ENCODE measurements at regions not wholly inside any gene's neighbourhood (a gene's known extent, or its start where the extent isn't known, plus 50 kb on each side); places are given as distances from the start of the nearest gene placed in this dataset.
A peak's percentile ranks its signal among the peaks of the same experiment; 100 is the strongest.

DNA sequence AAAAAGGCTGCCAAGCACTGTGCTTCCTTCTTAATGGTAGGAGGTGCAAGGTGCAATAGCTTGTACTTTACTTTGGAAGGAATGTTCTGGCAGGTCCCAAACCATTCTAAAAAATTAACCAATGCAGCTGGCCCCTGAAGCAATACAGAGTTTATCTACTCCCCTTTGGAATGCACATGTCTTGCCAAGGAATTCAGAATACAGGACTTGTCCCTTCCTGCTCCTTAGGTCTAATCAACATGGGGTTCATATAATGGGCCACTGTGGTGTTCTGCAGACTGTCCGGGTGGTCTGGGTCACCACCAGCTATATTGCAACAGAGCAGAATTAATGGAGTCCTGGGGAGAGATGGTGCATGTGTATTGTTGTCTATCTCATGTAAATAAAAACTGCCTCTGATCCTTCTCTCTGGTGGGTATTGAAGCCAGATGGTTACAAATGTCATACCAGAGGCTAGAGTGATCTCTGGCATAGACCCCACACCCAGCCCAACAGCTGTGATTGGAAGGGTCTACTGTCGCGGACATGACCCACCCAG lies 112.8 kb downstream of the RIPK4 start:
- DNase-seq (ENCODE audit: low read depth in 2 of 2): no peak

DNA sequence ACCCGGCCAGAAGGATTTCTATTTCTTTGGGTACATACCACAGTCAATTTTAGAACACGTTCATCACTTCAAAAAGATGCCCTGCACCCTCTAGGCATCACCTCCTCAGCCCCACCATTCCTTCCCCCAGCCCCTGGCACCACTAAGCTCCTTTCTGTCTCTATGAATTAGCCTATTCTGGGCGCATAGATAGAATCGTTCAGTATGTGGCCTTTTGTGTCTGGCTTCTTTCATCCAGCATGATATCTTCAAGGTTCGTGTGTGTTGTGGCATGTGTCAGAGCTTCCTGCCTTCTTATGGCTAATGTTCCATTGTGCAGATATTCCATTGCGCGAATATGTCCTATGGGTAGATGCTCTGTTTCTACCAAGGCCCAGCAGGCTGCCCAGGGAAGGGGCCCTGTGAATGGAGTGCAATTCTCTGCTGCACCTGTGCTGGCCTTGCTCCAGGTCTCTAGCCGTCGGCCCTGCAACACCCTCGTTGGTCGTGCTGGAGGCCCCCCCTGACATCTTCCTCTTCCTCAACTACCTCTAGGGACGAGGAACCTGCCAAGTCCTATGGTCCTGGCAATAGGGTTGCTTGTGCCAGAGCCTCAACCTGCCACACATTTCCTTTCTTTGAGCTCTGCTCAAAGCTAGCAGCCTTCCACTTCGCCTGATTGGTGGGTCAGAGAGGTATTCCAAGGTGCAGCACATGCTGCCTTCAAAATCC lies 113.5 kb downstream of the RIPK4 start:
- peak in 1 of 2 donors; percentile 29 for DNase-seq (ENCODE audit: low read depth in 2 of 2)

DNA sequence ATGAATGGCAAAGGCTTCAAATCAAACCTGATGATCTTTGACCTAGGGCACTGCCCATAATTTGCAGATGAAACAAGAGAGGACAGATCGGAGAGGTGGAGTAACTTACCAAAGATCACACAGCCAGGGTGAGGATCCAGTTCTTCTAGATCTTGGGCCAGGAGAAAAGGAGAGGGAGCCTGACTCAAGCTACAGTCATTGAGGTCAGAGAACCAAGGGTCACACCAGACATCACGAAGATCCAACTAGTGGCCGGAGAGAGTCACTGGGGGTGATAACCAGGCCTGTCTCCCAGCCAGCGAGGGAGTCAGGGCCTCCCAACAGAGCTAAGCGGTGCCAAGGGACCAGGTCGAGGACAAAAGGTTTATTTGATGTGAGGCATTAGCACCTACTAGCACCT lies 115.0 kb downstream of the RIPK4 start:
- DNase-seq (ENCODE audit: low read depth in 2 of 2): no peak

DNA sequence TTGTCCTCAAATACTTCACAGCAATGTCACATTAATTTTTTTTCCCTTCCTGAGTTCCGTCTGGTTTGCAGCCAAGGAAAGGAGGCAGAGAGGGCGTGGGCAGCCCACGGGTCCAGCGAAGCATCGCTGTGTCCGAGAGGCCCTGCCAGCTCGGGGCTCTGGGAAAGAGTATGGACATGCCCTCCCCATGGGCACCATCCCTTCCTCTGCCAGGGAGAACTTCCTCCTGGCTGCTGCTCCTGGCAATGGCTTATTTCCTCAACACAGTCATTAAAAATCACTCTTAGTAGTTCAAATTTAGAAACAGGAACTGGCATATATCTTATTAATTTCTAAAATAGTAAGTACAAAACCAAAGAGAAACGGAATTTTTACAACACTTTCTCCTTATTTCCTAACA lies 115.4 kb downstream of the RIPK4 start:
- DNase-seq (ENCODE audit: low read depth in 2 of 2): no peak

DNA sequence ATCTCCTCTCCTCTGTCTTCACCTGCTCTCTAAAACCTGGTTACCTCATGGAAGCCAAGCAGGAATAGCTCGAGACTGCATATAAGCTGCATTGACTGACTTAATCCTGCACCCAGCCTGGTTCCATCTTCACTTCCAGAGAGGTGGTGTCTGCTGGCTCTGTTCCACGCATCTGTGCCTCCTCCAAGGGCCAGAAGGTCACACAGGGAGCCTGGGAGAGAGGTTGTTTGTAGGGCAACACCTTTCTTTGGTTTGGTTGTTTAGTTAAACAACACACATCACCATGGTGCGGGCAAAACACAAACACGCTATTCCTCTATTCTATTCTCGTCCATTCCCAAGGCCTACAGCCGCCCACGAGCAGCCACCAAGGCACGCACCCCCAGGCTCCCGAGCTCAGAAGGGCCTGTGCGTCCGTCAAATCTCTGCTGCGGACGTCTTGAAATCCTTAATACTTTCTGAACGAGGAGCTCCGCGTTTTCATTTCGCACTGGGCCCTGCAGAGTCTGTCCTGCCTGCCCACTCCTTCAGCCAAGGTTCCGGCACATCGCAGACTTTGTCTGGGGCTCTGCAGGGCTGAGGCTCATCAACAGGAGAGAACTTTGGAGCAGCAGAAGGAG lies 116.2 kb downstream of the RIPK4 start:
- no peak for DNase-seq (ENCODE audit: low read depth in 2 of 2)

DNA sequence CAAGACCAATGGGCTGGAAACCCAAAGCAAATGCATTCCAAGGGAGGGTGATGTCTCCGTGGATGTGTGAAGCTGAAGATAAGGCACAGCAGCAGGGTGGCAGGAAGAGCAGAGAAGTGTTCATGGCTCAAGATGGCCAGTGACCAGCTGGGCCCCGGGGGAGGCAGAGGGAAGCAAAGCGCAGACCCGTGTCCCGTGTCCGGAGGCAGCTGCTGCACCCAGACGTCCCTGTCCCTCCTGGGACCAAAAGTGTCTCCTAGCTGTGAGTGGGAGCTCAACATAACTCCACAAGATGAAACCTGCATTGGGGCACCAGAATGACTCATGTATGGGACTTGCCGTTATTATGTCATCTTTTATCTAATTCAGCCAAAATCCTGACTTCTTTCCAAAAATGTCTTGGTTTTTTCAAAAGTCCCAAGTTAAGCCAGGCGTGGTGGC lies 118.2 kb downstream of the RIPK4 start:
- peak in 1 of 2 donors; percentile 26 for DNase-seq (ENCODE audit: low read depth in 2 of 2)

DNA sequence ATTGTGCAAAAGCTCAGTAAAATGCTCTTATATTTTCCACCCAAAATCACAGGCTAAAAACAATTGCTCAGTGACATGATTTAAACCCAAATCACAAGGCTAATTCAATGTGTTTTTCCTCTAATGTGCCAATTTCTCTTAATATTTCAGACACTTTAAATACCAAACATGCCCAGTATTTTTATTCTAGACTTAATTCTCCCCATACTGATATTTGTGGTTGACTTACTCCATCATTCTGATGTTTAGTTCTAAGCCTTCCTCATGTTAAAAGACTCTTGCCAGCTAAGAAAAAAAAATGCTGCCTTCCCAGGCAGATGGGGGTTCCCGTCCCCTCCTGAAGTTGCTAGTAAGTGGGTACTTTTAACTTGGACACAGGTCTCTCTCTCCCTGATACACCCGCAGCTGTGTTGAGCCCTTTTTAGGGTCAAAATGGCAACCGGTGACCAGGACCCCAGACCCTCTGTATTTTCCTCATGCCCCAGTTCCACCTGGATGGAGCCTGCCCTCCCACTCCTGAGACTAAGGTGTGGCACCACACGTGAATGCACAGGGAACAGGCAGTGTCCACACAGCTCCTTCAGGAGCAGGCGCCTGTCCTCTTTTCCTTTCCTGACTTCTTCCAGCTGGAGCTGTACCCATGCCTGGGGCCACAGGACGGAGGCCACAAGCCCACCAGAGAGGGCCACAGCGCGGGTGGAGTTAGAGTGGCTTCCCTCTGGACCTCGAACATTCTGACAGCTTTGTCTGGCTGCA lies 118.9 kb downstream of the RIPK4 start:
- no peak for DNase-seq (ENCODE audit: low read depth in 2 of 2)

DNA sequence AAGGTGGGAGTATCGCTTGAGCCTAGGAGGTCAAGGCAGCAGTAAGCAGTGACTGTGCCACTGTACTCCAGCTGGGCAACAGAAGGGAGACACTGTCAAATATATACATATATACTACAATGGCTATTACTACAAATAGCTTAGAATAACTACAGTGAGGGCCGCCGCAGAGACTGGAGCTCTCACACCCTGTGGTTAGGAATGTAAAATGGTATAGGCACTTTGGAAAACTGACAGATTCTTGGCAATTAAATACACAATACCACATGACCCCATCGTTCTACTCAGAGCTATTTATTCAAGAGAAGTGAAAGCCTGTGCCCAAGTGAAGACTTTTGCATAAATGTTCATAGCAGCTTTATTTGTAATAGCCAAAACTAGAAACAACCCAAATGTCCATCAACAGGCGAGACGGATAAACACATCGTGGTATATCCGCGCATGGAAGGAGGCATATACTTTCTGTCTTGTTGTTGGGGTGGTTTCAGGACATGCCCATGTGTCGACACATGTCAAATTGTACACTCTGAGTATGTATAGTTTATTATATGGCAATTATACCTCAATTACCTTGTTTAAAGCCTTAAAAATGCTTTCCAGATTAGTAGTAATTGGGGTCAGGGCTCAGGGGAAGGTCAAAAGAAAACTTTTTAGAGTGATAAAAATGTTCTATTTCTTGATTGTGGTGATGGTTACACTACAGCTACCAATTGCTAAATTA lies 123.4 kb downstream of the RIPK4 start:
- no peak for DNase-seq (ENCODE audit: low read depth in 2 of 2)

DNA sequence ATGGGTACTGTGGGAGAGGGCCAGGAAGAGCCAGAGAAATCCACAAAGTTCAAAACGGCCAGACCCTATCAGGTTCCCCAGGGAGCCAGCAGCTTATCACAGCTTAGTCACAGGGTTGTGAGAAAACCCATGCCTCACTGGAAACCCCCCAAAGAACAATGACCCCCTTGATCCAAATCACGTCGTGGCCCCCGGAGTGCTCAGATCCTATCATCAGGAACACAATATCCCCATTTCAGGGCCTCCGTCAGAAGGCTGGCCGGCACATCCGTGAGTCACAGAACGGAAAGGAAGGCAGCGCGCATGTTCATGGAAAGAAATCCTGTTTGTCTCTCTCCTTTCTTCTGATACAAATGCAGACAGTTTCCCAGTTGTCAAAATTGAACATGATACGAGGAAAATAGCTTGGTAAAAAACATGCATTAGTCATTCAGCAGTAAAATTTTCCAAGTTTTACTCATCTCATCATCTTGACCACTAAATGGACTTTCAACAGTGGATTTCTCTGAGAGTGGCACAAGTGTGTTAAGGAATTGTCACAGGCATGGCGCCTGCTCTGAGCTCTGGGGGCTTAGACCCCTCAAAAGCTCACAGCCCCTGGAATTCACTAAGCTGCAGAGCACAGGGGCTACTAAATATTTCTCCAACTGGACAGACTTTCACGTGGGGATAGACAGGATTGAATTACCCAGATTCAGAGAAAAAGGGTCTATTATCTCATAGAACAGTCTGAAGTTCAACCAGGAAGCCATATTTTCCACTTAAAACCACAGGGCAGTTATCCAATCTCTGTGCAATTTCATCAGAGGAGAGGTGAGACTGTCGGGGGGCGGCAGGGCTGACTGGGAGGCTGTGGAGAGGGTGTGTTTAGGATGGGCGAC lies 124.8 kb downstream of the RIPK4 start:
- DNase-seq (ENCODE audit: low read depth in 2 of 2): peak; percentile 71 to 90

DNA sequence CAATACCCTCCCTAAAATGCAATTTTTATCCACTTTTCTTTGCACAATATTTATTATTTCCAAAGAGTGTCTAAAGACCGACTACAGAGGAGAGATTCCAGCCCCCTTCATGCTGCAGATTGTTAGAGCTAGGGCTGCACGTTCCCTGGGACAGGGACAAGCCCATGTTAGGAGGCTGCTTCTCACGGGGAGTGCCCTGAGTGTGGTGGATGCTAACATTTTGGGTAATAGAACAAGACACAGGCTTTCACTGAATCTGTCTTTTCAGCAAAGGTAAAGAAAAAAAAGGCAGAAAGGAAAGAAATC lies 125.4 kb downstream of the RIPK4 start:
- no peak for DNase-seq (ENCODE audit: low read depth in 2 of 2)

DNA sequence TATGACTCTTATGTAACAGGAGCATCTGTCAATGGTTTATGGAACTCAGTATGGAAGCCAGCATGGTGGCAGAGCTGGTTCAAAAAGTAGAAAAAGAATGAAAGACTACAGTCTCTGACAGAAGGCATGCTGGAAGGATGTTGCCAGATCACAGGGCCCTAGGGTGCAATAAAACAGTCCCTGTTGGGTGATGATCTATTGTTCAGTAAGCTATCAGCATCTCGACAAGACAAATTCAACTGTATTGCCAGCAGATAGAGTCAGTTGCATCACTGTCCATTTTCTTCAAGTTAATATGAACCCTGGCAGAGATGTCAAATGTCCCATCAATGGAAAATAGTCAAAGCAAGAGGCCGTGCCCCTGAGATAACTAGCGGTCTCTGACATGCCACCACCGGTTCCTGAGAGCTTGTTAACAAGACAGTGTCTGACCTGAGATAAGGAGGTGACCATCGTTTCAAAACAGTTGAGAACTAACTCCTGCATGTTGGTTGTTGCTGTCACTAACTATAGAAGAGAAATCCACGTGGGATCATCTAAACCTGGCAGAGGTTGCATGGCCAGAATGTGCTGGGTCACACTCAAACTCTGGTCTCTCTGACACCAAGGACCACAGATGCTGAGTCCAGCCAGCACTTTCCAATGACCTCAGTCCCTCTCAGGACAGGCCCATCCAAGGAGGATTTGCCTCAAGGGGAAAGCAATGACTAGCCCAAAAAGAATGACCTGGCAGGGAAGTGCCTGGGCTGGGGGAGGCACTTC lies 125.9 kb downstream of the RIPK4 start:
- DNase-seq (ENCODE audit: low read depth in 2 of 2): no peak

DNA sequence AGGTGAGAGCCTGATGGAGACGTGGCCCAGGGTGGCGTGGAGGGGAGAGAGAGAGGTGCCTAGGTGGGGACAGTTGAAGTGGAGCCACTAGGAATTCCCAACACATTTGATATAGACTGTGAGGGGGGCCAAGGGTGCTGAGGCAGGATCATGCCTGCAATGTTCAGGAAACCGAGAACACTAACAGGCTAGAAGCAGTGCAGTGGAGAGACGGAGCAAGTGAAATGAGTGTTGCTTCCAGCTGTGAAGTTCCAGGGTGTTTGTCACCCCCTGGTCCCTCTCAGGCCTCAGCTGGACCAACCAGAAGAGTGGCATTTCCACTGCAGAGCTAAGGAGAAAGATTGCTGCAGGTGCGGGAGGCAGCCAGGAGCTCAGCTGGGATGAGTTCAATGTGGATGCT lies 127.1 kb downstream of the RIPK4 start:
- DNase-seq (ENCODE audit: low read depth in 2 of 2): no peak

DNA sequence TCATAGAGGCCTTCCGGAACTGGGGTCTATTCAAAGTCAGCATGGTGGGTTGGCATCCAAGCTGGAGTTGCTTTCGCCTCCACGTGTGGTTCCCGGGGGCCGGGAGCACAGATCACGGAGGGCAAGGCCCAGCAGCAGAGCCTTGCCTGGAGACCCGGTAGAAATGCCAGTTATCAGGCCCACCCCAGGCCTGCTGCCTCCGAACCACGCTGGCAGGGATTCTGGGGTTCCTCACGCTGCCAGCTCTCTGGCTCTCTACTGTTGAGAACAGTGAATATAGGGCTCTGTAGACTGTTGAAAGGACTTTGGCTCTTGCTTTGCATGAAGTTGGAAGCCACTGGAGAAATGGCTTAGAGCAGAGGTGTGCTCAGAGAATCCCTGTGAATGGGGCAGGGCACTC lies 127.5 kb downstream of the RIPK4 start:
- DNase-seq (ENCODE audit: low read depth in 2 of 2): no peak

DNA sequence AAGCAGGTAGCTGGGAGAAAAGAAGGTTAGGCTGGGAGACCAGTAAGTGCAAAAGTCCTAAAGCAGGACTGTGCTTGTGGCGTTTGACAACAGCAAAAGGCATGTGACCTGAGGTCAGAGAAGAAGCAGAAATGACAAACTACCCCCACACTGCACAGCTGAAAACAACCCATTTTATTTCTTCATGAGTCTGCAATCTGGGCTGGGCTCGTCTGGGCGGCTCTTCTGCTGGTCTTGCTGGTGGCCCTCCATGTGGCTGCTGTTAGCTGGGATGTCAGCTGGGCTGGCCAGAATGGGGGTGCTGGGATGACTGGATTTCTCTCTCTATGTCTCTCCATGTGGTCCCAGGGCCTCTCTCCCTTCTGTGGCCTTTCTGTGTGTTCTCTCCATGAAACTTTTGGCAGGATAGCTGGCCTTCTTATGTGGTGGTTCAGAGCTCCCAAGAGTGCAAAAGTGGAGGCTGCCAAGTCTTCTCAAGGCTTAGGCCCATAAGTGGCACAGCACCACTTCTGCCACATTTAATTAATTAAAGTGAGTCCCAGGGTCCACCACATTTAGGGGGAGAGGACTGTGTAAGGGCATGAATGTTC lies 128.6 kb downstream of the RIPK4 start:
- no peak for DNase-seq (ENCODE audit: low read depth in 2 of 2)

DNA sequence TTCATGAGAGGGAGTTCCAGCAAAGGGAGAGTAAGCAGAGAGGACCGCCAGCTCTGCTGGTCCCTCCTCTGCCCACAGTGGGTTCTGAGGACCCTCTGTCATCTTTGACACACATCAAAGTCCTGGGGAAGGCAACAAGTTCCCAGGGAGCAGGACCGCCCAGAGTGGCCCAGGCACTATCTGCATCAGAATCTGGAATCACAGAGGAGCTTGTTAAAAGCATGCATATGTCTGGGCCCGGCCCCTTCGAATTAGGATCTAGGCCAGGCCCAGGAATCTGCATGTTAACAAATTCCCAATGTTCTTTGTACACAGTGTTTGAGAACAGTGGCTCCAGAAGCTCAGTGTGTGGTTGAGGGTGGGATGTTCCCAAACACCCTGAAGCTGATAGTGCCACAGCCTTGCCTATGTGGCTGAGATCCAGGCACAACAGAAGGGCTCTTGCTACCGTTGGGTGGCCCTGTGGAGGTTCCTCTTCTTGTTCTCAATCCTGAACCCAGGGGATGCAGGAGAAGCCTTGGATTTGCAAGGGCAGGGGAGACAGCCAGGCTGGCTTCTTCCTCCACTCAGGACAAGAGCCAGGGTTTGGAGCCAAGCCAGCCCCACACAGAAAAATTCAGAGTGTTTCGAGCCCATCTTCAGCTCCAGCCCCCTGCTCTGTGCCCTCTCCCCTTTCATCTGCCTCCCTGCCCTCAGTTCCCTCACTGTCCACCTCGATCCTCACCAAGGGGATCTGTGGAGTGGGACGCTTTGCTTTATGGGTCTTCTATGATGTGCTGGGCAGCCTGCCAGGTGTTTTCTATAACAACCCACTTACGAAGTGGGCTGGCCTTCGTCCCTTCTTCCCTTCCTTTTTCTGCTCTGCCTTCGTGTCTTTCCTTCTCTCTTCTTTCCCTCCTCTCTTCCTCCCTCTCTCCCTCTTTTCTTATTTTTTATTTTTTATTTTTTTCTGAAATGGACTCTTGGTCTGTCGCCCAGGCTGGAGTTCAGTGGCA lies 129.0 kb upstream of the TMPRSS2 start:
- no peak for DNase-seq (ENCODE audit: low read depth in 2 of 2)

DNA sequence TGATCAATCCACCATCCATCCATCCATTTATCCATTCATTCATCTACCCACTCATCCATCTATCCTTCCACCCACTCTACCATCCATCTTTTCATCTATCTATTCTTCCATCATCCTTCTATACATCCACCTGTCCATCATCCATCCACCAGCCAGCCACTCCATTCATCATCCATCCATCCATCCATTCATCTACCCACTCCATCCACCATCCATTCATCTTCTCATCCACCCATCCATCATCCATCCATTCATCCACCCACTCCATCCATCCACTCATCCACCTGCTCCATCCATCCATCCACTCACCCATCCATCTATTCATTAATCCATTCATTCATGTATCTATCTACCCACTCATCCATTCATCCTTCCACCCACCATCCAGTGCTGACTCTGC lies 127.9 kb upstream of the TMPRSS2 start:
- DNase-seq (ENCODE audit: low read depth in 2 of 2): no peak

DNA sequence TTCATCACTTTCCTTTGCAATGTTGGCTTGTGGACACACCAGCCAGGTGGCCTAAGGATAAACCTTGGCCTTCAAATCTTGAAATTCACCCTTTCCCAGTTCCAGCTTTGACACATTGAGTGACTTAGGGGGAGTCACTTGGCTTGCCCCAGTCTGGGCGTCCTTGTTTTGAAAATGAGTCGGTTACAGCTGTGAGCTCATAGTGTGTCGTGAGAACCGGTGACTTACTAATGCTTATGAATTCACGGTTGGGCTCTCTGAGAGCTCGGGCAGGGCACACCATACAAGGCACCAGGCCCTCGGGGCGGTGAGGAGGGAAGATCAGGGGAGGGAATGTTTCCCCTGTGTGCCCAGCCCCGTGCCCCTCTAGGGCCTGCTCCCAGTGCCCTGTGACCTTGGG lies 126.9 kb upstream of the TMPRSS2 start:
- DNase-seq (ENCODE audit: low read depth in 2 of 2): no peak

DNA sequence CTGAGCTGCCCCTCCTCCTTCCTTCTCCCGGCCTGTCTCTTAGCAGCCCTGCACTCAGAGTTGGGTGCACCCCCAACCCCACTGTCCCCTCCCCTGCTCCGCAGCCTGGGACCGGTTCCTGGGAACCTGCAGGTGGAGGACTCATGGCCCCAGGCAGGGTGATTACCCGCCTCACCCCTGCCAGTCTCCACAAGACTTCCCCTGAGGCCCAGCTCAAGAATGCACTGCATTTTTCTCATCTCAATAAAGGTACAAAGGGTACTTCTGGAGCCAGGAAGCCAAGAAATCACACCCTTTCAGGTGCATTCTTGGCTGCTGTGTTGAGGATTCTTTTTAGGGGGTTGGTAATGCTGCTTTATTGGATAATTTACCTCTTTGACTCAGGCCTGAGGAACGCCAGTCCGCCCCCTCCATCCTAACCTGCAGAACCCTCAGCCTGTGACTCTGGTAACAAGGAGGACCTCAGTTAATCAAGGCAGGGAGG lies 126.3 kb upstream of the TMPRSS2 start:
- no peak for DNase-seq (ENCODE audit: low read depth in 2 of 2)

All from dermis microvascular lymphatic vessel endothelial cell (primary cell).